ENCODE measurements at regions not wholly inside any gene's neighbourhood (a gene's known extent, or its start where the extent isn't known, plus 50 kb on each side); places are given as distances from the start of the nearest gene placed in this dataset.

DNA sequence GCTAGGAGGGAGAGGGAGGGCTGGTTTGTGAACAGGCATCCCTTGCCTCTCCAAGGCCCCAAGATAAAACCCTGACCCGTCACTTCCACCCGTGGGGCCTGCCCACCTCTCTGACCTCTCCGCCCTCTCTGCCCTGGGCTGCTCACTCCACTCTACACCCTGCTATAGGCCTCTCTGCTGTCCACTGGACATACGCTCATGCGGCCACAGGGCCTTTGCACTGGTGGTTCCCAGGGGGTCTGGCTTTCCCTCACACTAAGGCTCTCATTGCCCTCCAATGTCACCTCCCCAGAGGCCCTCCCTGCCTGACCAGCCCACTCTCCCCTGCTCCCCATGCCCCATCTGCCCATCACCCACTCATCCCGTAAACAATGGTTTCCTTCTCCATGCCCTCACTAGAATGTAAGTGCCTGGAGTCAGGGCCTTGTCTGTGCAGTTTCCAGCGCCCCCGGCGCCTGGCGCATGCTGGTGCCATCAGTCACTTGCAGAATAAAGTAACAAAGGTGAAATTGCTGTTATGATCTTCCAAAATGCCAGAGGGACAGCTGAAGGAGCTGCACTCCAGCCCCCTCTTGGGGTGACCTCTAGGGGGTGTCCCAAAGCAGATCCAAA, 73.6 kb downstream of the RFLNA start:
- no peak for DNase-seq
- Mint-ChIP-seq H3K4me3 (no peak overlapping the region), H3K4me1 (no peaks in the 10 kb centered on the region), H3K9me3 (no peaks in the 10 kb centered on the region), H3K27me3 (no peaks in the 10 kb centered on the region), H3K27ac (no peak overlapping the region), H3K36me3 (ENCODE audit: low read depth) (peaks cover 3% of the 10 kb centered on the region)
- intact Hi-C loops (cut with micrococcal nuclease): no loop called here

- intact Hi-C loops (cut with micrococcal nuclease): no loop called here
- H3K4me3 Mint-ChIP-seq: no peak overlapping the region
- H3K4me1 Mint-ChIP-seq: no peaks in the 10 kb centered on the region
- no peak overlapping the region for H3K27ac Mint-ChIP-seq
- DNase-seq: no peak
- H3K36me3 Mint-ChIP-seq (ENCODE audit: low read depth): peaks cover 6% of the 10 kb centered on the region
- H3K27me3 Mint-ChIP-seq: no peaks in the 10 kb centered on the region
- H3K9me3 Mint-ChIP-seq: no peaks in the 10 kb centered on the region
These were observed 71.0 kb downstream of the RFLNA start for GRCh38 chr12:124365726-124366430.

Measured in activated CD4-positive, alpha-beta T cell treated with anti-CD3 and anti-CD28 coated beads, Interleukin-2, amount 10 ng/mL, durations not matched to agents 24 days and 14 days (primary cell).